ENCODE measurements at regions not wholly inside any gene's neighbourhood (a gene's known extent, or its start where the extent isn't known, plus 50 kb on each side); places are given as distances from the start of the nearest gene placed in this dataset.

DNA sequence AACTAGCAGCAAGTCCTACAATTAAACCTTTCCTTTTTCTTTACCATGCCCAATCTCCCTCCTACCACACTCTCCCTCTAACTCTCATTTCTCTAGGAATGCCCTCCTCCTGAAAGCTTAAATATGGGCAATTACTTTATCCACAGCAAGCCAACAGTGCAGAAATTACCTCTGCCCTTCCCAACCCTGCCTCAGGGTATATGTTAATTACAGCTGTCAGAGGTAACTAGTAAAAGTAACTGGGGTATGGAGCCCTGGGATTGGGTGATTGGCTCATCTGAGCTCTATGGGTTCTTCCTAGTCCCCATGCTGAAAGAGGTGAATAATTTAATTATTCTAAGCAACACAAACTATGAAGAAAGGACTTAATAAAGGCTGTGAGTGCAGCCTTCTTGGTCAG is 478.9 kb upstream of the NMUR2 start:
- H3K27ac ChIP-seq, result no peak overlapping the region

DNA sequence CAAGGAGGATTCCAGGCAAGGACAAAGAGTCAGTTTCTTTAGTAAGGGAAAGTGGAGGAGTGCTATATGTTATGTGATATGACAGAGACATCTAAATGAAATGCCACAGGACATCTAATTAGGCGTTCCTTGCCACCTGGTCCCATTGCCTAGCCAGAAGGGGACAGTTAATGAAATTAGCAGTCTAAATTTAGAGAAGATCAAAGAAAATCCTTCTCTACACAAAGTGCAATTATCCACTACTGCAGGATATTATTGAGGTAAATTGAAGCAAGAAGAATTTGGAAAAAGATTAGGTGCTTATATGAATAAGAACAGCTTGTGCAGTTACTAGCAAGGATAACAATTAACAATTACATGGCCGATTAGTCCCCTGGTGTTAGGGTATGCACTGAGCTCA is 495.3 kb upstream of the NMUR2 start:
- H3K4me3 ChIP-seq, result no peak overlapping the region
- WGBS, 2 donors (ENCODE audit: low coverage in 1 of 2), result 40 to 50% methylated on average over 1 to 2 of the region's 2 CpGs
- H3K36me3 ChIP-seq, result no peaks in the 10 kb centered on the region
- no peaks in the 10 kb centered on the region for H3K4me1 ChIP-seq
- TF ChIP-seq, protein P1, sequence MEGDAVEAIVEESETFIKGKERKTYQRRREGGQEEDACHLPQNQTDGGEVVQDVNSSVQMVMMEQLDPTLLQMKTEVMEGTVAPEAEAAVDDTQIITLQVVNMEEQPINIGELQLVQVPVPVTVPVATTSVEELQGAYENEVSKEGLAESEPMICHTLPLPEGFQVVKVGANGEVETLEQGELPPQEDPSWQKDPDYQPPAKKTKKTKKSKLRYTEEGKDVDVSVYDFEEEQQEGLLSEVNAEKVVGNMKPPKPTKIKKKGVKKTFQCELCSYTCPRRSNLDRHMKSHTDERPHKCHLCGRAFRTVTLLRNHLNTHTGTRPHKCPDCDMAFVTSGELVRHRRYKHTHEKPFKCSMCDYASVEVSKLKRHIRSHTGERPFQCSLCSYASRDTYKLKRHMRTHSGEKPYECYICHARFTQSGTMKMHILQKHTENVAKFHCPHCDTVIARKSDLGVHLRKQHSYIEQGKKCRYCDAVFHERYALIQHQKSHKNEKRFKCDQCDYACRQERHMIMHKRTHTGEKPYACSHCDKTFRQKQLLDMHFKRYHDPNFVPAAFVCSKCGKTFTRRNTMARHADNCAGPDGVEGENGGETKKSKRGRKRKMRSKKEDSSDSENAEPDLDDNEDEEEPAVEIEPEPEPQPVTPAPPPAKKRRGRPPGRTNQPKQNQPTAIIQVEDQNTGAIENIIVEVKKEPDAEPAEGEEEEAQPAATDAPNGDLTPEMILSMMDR (IDR thresholded peaks at IDR 0.05), result no peak
- TF ChIP-seq POLR2A (IDR thresholded peaks at IDR 0.05) (no peak), POLR2AphosphoS5 (IDR thresholded peaks at IDR 0.05) (no peak), EP300 (IDR thresholded peaks at IDR 0.05) (no peak)
- H3K9me3 ChIP-seq, result no peaks in the 10 kb centered on the region
- no peaks in the 10 kb centered on the region for H3K27me3 ChIP-seq
- ATAC-seq, result no peak
- no peak overlapping the region for H3K27ac ChIP-seq

More for the DNA sequence above, 478.9 kb upstream of the NMUR2 start:
- Histone ChIP-seq H3K4me3 (no peak overlapping the region), H3K9me3 (peaks cover 0 to 9% (median 0%) of the 10 kb centered on the region in 3 donors), H3K36me3 (no peaks in the 10 kb centered on the region), H3K4me1 (no peaks in the 10 kb centered on the region), H3K27me3 (no peaks in the 10 kb centered on the region)
- ATAC-seq, result no peak
- TF ChIP-seq POLR2AphosphoS5 (IDR thresholded peaks at IDR 0.05) (no peak), EP300 (IDR thresholded peaks at IDR 0.05) (no peak), POLR2A (IDR thresholded peaks at IDR 0.05) (no peak)
- TF ChIP-seq, protein P1 (IDR thresholded peaks at IDR 0.05), result no peak

DNA sequence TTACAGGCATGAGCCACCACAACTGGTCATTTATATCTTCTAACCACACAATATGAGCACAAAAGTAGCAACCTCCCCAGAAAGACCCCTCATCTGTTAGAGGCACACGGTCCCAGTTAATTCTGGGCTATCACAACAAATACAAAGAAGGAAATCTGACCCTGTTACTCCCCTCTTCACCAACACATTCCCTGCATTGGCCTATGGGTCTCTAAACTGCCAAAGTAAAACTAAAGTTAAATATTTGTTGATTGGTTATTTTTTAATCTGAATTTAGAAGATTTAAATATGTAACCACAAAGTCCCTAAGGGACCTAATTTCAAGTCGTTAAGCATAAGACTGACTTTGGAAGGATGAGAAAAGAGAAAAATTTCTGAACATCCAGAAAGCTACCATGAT is 496.7 kb upstream of the NMUR2 start:
- Histone ChIP-seq H3K9me3 (no peaks in the 10 kb centered on the region), H3K4me3 (no peak overlapping the region), H3K27ac (no peak overlapping the region), H3K27me3 (no peaks in the 10 kb centered on the region), H3K4me1 (no peaks in the 10 kb centered on the region), H3K36me3 (no peaks in the 10 kb centered on the region)
- ATAC-seq, result no peak
- WGBS, 2 donors (ENCODE audit: low coverage in 1 of 2), result 64 to 82% methylated on average over 2 of the region's 2 CpGs
- no peak for TF ChIP-seq POLR2AphosphoS5 (IDR thresholded peaks at IDR 0.05)
- no peak for TF ChIP-seq EP300 (IDR thresholded peaks at IDR 0.05)
- no peak for TF ChIP-seq POLR2A (IDR thresholded peaks at IDR 0.05)
- TF ChIP-seq, protein P1 (IDR thresholded peaks at IDR 0.05), result no peak

DNA sequence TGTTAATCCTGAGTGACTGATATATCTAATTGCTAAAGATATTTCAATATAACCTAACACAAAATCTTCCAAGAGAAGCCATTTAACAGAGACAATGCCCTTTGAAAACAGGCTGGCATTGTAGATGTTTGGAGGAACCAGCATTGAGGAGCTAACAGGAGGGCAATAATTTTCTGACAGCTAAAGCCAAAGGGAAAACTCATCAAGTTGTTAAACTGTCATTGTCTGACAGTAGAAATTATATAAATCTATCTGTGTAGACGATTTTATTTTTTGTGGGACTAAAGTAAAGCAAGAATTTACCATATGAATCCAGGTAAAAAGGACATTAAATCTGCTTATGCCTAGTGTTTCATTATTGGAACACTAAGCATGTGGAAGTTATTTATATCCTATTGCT is 500.2 kb upstream of the NMUR2 start:
- Histone ChIP-seq H3K27me3 (no peaks in the 10 kb centered on the region), H3K27ac (no peak overlapping the region), H3K4me3 (no peak overlapping the region), H3K36me3 (no peaks in the 10 kb centered on the region), H3K9me3 (no peaks in the 10 kb centered on the region), H3K4me1 (no peaks in the 10 kb centered on the region)
- 36 to 38% methylated on average over 1 of the region's 1 CpG for WGBS, 2 donors (ENCODE audit: low coverage in 1 of 2)
- ATAC-seq, result no peak
- TF ChIP-seq POLR2A (IDR thresholded peaks at IDR 0.05), result no peak
- TF ChIP-seq, protein P1 (IDR thresholded peaks at IDR 0.05), result no peak
- no peak for TF ChIP-seq EP300 (IDR thresholded peaks at IDR 0.05)
- no peak for TF ChIP-seq POLR2AphosphoS5 (IDR thresholded peaks at IDR 0.05)

DNA sequence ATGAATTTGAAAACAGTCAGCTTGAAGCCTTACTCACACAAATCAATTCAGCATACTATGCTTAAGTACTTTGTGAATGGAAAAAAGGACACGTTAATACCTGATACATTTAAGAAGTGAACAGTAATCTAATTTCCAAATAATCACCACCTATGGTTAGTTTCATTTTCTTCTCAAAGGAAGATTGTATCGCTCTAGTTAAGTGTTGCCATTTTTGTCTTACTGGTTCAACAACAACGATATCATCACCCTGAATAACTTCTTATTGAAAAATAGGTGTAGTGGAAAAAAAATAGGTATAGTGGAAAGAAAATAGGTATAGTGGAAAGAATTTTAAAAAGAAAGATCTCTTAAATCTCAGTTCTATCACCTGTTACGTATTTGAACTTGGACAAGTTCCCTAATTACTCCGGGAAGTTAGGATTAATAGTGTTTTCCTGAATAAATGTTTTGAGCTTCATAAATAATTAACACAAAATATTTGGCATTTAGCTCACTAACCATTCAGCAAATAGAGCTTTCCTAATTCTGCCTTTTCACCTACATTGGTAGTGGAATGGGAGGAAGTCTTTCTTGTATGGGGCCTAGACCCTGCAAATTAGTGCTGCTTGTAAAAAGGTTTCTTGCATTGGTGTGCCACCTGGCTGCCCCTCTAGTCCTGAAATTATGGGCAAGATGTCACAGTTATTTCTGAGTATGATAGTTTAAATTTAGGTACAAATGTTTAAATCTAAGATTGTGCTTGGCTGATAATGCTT is 502.6 kb upstream of the NMUR2 start:
- 72 to 90% methylated on average over 5 of the region's 5 CpGs for WGBS, 2 donors (ENCODE audit: low coverage in 1 of 2)
- Histone ChIP-seq H3K27ac (no peak overlapping the region), H3K27me3 (no peaks in the 10 kb centered on the region), H3K4me1 (no peaks in the 10 kb centered on the region), H3K4me3 (no peak overlapping the region), H3K9me3 (no peaks in the 10 kb centered on the region), H3K36me3 (no peaks in the 10 kb centered on the region)
- TF ChIP-seq POLR2AphosphoS5 (IDR thresholded peaks at IDR 0.05) (no peak), POLR2A (IDR thresholded peaks at IDR 0.05) (no peak), EP300 (IDR thresholded peaks at IDR 0.05) (no peak)
- TF ChIP-seq, protein P1 (IDR thresholded peaks at IDR 0.05), result no peak
- ATAC-seq, result no peak
